Neutrophil (primary cell): ENCODE measurements at regions not wholly inside any gene's neighbourhood (a gene's known extent, or its start where the extent isn't known, plus 50 kb on each side); places are given as distances from the start of the nearest gene placed in this dataset.

Experiments
- H3K27ac ChIP-seq: fragments of 200-600 bp; sonication (generic); 2 replicates; pipeline ENCODE4 v1.5.1; 2016; ENCODE audit warnings: mild to moderate bottlenecking, moderate library complexity
- H3K27me3 ChIP-seq: fragments of 200-600 bp; sonication (generic); 2 replicates; pipeline ENCODE4 v1.6.0; 2016; ENCODE audit warnings: mild to moderate bottlenecking
- H3K36me3 ChIP-seq: fragments of 200-600 bp; sonication (generic); 2 replicates; pipeline ENCODE4 v1.5.1; 2017
- H3K4me1 ChIP-seq, 2 experiments: fragments of 200-600 bp in 1 of 2; sonication (generic) in 1 of 2; 1 replicate in 1 of 2; 2 replicates in 1 of 2; pipeline versions ENCODE4 v1.5.1 to v1.6.1; 2013 to 2016; ENCODE audit warnings: low read depth in 1 of 2, low read length in 1 of 2, mild to moderate bottlenecking in 1 of 2, moderate library complexity in 1 of 2; ENCODE audit not compliant: control insufficient read depth in 1 of 2, insufficient read depth in 1 of 2
- H3K4me3 ChIP-seq, 2 experiments: fragments of 200-600 bp in 1 of 2; sonication (generic) in 1 of 2; 1 replicate in 1 of 2; 2 replicates in 1 of 2; pipeline ENCODE4 v1.5.1; 2013 to 2016; ENCODE audit warnings: low read depth in 1 of 2, low read length in 1 of 2, mild to moderate bottlenecking in 1 of 2, moderate library complexity in 1 of 2
- H3K9me3 ChIP-seq: fragments of 200-600 bp; sonication (generic); 2 replicates; pipeline ENCODE4 v1.5.1; 2016
- CTCF ChIP-seq: fragments of 200-600 bp; sonication (generic); IDR thresholded peaks from 2 replicates; pipeline ENCODE4 v1.5.1; 2016; ENCODE audit warnings: antibody characterized with exemption

- H3K4me1 ChIP-seq = no peaks in the 10 kb centered on the region
- H3K27me3 ChIP-seq = no peaks in the 10 kb centered on the region
- no peaks in the 10 kb centered on the region for H3K9me3 ChIP-seq
- no peak for TF ChIP-seq CTCF
- no peaks in the 10 kb centered on the region for H3K36me3 ChIP-seq
- no peak overlapping the region for H3K27ac ChIP-seq
- no peak overlapping the region for H3K4me3 ChIP-seq
These were observed 124.3 kb downstream of the TRIB2 start for GRCh38 chr2:12841021-12841420.

GRCh38 chr2:12842917-12843316 is 126.2 kb downstream of the TRIB2 start:
- no peaks in the 10 kb centered on the region for H3K36me3 ChIP-seq
- TF ChIP-seq CTCF = no peak
- no peaks in the 10 kb centered on the region for H3K27me3 ChIP-seq
- no peaks in the 10 kb centered on the region for H3K4me1 ChIP-seq
- no peak overlapping the region for H3K4me3 ChIP-seq
- no peaks in the 10 kb centered on the region for H3K9me3 ChIP-seq
- H3K27ac ChIP-seq = no peak overlapping the region

GRCh38 chr2:12844511-12844910 is 127.8 kb downstream of the TRIB2 start:
- H3K27me3 ChIP-seq = no peaks in the 10 kb centered on the region
- H3K27ac ChIP-seq = no peak overlapping the region
- no peaks in the 10 kb centered on the region for H3K9me3 ChIP-seq
- no peak overlapping the region for H3K4me3 ChIP-seq
- H3K4me1 ChIP-seq = no peaks in the 10 kb centered on the region
- no peak for TF ChIP-seq CTCF
- no peaks in the 10 kb centered on the region for H3K36me3 ChIP-seq

- Histone ChIP-seq H3K36me3 (no peaks in the 10 kb centered on the region), H3K4me3 (no peak overlapping the region), H3K4me1 (no peaks in the 10 kb centered on the region), H3K27ac (no peak overlapping the region), H3K27me3 (no peaks in the 10 kb centered on the region), H3K9me3 (no peaks in the 10 kb centered on the region)
- no peak for TF ChIP-seq CTCF
These were observed 131.2 kb downstream of the TRIB2 start for GRCh38 chr2:12847694-12848575.

- Histone ChIP-seq H3K36me3 (no peaks in the 10 kb centered on the region), H3K27me3 (no peaks in the 10 kb centered on the region), H3K4me1 (peaks cover 6 to 7% of the 10 kb centered on the region in 2 experiments), H3K27ac (no peak overlapping the region), H3K9me3 (no peaks in the 10 kb centered on the region), H3K4me3 (no peak overlapping the region)
- no peak for TF ChIP-seq CTCF
These were observed 135.4 kb downstream of the TRIB2 start for GRCh38 chr2:12852135-12852534.
